Stimulated activated CD8-positive, alpha-beta memory T cell treated with anti-CD3 and anti-CD28 coated beads, Interleukin-15, amount 100 ng/mL, for 48 hours (primary cell): ENCODE measurements at regions not wholly inside any gene's neighbourhood (a gene's known extent, or its start where the extent isn't known, plus 50 kb on each side); places are given as distances from the start of the nearest gene placed in this dataset.
"Not testable (repeated sequence)": the region's sequence is repeated elsewhere in the genome, so short reads cannot be mapped to it uniquely, and the experiment has no call there.

Source experiments
- DNase-seq, 2 donors: peaks; one replicate each; pipeline ENCODE4 v3.0.0-alpha.2; 2020; ENCODE audit warnings: low read depth in 2 of 2

GRCh38 chr15:26026671-26027070 lies 163.5 kb upstream of the ATP10A start:
- not testable (repeated sequence) for DNase-seq

GRCh38 chr15:26024241-26024640 lies 161.1 kb upstream of the ATP10A start:
- no peak for DNase-seq

GRCh38 chr15:26023691-26024090 lies 160.6 kb upstream of the ATP10A start:
- no peak for DNase-seq

- no peak for DNase-seq
Observed at GRCh38 chr15:26023231-26023630, 160.1 kb upstream of the ATP10A start.

GRCh38 chr15:26020871-26021270 lies 157.7 kb upstream of the ATP10A start:
- no peak for DNase-seq

- DNase-seq: no peak
Observed at GRCh38 chr15:26017665-26018064, 154.5 kb upstream of the ATP10A start.

GRCh38 chr15:26015516-26016075 lies 152.5 kb upstream of the ATP10A start:
- DNase-seq: no peak

GRCh38 chr15:26013981-26014380 lies 150.9 kb upstream of the ATP10A start:
- no peak for DNase-seq

- DNase-seq: no peak
Observed at GRCh38 chr15:26011916-26012315, 148.8 kb upstream of the ATP10A start.

- no peak for DNase-seq
Observed at GRCh38 chr15:26007151-26007550, 144.0 kb upstream of the ATP10A start.

GRCh38 chr15:26001201-26001600 lies 138.1 kb upstream of the ATP10A start:
- no peak for DNase-seq

- DNase-seq: no peak
Observed at GRCh38 chr15:25993506-25993905, 130.4 kb upstream of the ATP10A start.

GRCh38 chr15:25990220-25990619 lies 127.1 kb upstream of the ATP10A start:
- no peak for DNase-seq

- DNase-seq: no peak
Observed at GRCh38 chr15:25989327-25989726, 126.2 kb upstream of the ATP10A start.

- DNase-seq: not testable (repeated sequence)
Observed at GRCh38 chr15:25988716-25989115, 125.6 kb upstream of the ATP10A start.

- DNase-seq: no peak
Observed at GRCh38 chr15:25987638-25988037, 124.5 kb upstream of the ATP10A start.

GRCh38 chr15:25985165-25985564 lies 122.0 kb upstream of the ATP10A start:
- DNase-seq: no peak

- DNase-seq: no peak
Observed at GRCh38 chr15:25982736-25983135, 119.6 kb upstream of the ATP10A start.

- DNase-seq: no peak
Observed at GRCh38 chr15:25981114-25981513, 118.0 kb upstream of the ATP10A start.

- DNase-seq: no peak
Observed at GRCh38 chr15:25972141-25972675, 109.1 kb upstream of the ATP10A start.

- DNase-seq: no peak
Observed at GRCh38 chr15:25971053-25971452, 107.9 kb upstream of the ATP10A start.

- DNase-seq: no peak
Observed at GRCh38 chr15:25969886-25970285, 106.8 kb upstream of the ATP10A start.

- no peak for DNase-seq
Observed at GRCh38 chr15:25967116-25967515, 104.0 kb upstream of the ATP10A start.

GRCh38 chr15:25965326-25965725 lies 102.2 kb upstream of the ATP10A start:
- DNase-seq: no peak
